ENCODE measurements at regions not wholly inside any gene's neighbourhood (a gene's known extent, or its start where the extent isn't known, plus 50 kb on each side); places are given as distances from the start of the nearest gene placed in this dataset.
"Not testable (repeated sequence)": the region's sequence is repeated elsewhere in the genome, so short reads cannot be mapped to it uniquely, and the experiment has no call there.

DNA sequence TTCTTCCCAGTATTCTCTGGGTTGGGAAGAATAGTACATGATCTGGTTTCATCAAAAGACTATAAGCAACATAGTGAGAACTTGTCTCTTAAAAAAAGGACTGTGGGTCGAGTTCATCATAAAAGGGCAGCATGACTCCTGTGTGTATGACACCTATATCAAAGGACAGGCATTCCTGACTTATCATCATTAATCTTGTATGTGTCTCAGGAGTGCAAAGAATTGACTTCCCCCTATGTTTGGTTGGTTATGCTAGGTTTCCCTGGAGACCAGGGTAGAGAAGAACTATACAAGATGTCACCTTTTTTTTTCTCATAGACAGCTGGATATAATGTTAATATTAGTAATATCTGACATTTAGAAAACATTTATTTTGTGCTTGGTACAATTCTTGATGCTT, 173.1 kb upstream of the ANKRD55 start:
- no peak for DNase-seq (ENCODE audit: extremely low spot score)
- TF ChIP-seq, protein P1, sequence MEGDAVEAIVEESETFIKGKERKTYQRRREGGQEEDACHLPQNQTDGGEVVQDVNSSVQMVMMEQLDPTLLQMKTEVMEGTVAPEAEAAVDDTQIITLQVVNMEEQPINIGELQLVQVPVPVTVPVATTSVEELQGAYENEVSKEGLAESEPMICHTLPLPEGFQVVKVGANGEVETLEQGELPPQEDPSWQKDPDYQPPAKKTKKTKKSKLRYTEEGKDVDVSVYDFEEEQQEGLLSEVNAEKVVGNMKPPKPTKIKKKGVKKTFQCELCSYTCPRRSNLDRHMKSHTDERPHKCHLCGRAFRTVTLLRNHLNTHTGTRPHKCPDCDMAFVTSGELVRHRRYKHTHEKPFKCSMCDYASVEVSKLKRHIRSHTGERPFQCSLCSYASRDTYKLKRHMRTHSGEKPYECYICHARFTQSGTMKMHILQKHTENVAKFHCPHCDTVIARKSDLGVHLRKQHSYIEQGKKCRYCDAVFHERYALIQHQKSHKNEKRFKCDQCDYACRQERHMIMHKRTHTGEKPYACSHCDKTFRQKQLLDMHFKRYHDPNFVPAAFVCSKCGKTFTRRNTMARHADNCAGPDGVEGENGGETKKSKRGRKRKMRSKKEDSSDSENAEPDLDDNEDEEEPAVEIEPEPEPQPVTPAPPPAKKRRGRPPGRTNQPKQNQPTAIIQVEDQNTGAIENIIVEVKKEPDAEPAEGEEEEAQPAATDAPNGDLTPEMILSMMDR (IDR thresholded peaks at IDR 0.05; ENCODE audit: control extremely low read depth, extremely low read depth, low read depth, missing control alignments): no peak
- ChIA-PET CTCF (no interaction called here), POLR2A (no interaction called here)

DNA sequence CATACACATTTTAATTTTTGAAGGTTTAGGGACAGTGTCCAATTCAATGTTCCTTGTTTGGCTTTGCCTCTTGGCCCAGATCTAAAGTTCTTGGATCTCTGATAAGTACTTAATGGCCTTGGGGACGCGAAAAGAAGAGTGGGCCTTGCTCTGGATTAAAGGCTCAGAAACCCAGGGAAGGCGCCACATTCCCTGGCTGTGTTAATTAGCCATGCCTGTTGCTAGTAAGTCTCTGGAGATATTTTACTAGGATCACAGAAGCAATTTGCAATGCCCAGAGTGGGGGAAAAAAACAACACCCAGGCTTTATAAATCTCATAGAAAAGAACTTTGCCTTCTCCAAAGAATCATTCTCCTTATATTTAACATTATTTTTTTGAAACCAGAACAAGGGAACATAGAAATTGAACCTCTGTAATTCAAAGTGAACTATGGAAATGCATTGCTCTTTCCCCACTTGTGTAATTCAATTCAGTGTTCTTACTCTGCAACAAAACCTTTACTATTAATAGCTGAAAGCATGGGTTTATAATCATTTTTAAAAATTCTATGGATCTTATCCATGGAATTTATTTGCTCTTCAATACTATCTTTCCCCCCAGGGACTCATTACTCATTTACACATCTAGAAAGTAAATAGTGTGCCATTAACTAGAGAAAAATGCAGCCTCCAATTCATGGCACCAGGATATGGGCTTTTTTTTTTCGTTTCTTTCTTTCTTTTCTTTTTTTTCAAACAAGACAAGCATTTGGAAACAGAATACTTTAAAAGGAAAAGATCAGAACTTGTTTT, 172.2 kb upstream of the ANKRD55 start:
- ChIA-PET POLR2A (no interaction called here), CTCF (no interaction called here)
- DNase-seq (ENCODE audit: extremely low spot score): no peak
- TF ChIP-seq, protein P1 (IDR thresholded peaks at IDR 0.05; ENCODE audit: control extremely low read depth, extremely low read depth, low read depth, missing control alignments): no peak

DNA sequence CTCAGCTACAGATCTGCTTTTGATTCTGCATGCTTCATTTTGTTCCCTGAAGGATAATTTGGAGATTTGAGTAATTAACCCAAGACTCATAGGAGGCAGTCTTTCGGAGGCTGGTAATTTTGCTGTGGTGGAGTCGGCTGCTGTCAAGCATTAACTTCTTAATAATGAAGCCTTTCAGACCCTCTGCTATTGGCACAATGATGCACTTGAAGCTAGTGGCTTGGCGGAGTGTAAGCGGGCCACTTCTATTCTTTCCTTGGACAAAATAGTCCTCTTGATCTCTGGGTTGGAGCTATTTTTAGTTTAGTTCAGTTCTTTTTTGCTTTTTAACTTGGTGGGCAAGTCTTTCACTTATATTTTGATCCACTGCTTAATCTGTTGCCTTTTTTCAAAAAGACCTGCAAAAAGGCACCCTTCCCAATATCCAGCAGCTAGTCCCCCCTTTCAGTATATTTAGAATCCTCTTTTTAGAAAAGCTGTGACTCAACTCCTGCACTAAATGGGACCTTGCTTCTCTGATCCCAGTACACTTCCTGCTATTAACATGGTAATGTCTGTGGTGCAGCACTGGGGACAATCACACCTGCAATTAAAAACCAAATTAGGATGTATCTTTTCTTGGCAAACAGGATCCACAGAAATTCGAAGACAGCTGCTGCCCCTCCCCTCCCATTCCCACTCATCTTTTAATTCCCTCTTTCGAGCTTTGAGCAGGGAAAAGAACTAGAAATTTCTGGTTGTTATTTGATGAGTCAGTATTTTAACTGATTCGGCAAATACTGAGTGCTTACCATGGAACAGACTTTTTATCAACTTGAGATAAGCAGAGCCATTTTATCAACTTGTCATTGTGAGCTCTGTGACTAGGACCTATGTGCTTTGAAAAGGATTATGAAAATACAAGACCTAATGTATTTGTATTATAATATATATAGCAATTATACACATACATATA, 169.4 kb upstream of the ANKRD55 start:
- TF ChIP-seq, protein P1 (IDR thresholded peaks at IDR 0.05; ENCODE audit: control extremely low read depth, extremely low read depth, low read depth, missing control alignments): no peak
- CTCF ChIA-PET: interaction anchor here (1.0 to 2.3 kb wide), 4 partner anchors 9 to 79 kb away, joined by 4 to 10 read pairs (median 6); no protein-coding TSS in a partner anchor
- DNase-seq (ENCODE audit: extremely low spot score): no peak
- POLR2A ChIA-PET: no interaction called here

DNA sequence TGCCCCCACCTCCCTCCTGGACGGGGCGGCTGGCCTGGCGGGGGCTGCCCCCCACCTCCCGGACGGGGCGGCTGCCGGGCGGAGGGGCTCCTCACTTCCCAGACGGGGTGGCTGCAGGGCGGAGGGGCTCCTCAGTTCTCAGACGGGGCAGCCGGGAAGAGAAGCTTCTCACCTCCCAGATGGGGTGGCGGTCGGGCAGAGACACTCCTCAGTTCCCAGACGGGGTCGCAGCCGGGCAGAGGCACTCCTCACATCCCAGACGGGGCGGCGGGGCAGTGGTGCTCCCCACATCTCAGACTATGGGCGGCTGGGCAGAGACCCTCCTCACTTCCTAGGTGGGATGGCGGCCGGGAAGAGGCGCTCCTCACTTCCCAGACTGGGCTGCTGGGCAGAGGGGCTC, 164.7 kb upstream of the ANKRD55 start:
- POLR2A ChIA-PET; CTCF ChIA-PET; DNase-seq (ENCODE audit: extremely low spot score): not testable (repeated sequence)

DNA sequence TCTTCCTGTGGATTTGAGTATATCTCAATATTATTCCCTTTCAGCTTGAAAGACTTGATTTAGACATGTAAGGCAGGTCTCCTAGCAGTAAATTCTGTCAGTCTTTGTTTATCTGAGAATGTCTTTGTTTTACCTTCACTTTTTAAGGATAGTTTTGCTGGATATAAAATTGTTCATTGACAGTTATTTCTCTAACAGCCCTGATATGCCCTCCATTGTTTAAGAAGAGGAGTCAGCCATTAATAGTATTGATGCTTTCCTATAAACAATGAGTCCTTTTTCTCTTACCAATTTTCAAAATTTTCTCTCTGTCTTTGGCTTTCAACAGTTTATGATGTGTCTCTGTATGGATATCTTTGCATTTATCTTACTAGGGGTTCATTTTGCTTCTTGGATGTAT, 163.5 kb upstream of the ANKRD55 start:
- CTCF ChIA-PET: no interaction called here
- TF ChIP-seq, protein P1 (IDR thresholded peaks at IDR 0.05; ENCODE audit: control extremely low read depth, extremely low read depth, low read depth, missing control alignments): no peak
- POLR2A ChIA-PET: no interaction called here

DNA sequence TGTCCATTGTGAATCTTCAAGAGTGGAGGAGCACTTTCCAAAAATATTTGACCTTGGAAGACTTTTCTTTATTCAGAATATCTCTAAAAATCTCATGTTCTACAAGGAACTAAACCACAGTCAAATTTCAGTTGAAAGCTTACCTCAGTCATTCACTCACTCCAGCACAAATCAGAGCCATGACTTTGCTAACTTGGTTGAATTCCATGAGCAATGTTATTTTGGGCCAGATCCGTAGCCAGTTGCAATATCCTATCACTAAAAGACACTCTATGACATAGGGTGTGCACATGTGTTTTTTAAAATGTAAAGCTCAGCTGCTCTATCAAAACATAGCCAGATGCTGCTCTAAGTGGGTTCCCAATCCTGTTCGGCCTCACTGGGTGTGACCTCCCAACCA, 156.1 kb upstream of the ANKRD55 start:
- ChIA-PET CTCF (no interaction called here), POLR2A (no interaction called here)
- DNase-seq (ENCODE audit: extremely low spot score): no peak
- TF ChIP-seq, protein P1 (IDR thresholded peaks at IDR 0.05; ENCODE audit: control extremely low read depth, extremely low read depth, low read depth, missing control alignments): no peak

More for the DNA sequence above, 163.5 kb upstream of the ANKRD55 start:
- DNase-seq (ENCODE audit: extremely low spot score): no peak

Data from GM10248 (cell line).